ENCODE measurements at regions not wholly inside any gene's neighbourhood (a gene's known extent, or its start where the extent isn't known, plus 50 kb on each side); places are given as distances from the start of the nearest gene placed in this dataset.
A peak's percentile ranks its signal among the peaks of the same experiment; 100 is the strongest.

DNA sequence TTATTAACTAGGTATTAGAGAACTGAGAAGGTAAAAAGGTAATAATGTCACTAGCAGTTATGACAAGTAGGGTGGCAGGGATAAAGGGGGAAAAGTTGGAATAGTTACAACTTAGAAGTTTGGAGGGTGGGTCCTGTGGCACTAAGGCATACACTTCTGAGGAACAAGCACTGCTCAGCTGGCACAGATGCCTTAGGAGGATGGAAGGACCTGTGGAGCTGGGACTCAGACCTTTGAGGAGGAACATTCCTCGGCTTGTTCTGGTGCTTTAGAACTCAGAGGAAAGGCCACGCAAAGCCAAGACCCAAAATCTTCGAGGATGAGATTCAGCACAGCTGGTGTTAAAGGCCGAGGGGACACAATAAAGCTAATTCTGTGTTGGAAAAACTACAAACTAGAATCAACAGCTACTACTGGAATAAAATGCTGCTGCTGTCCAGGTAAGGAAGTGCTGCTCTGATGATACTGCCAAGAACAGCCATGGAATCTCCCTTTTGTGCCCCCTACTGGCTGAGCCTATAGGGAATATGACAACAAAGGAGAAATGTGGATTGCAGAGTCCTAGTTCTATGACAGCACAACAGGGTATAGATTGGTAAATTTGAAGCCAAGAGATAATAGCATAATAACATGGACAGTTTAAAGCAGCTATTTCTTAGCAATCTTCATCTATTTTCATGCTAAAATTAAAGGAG, 126.7 kb downstream of the SLC25A46 start:
- no peak overlapping the region for H3K4me3 Mint-ChIP-seq (ENCODE audit: unreplicated experiment)
- TF ChIP-seq, protein P1, sequence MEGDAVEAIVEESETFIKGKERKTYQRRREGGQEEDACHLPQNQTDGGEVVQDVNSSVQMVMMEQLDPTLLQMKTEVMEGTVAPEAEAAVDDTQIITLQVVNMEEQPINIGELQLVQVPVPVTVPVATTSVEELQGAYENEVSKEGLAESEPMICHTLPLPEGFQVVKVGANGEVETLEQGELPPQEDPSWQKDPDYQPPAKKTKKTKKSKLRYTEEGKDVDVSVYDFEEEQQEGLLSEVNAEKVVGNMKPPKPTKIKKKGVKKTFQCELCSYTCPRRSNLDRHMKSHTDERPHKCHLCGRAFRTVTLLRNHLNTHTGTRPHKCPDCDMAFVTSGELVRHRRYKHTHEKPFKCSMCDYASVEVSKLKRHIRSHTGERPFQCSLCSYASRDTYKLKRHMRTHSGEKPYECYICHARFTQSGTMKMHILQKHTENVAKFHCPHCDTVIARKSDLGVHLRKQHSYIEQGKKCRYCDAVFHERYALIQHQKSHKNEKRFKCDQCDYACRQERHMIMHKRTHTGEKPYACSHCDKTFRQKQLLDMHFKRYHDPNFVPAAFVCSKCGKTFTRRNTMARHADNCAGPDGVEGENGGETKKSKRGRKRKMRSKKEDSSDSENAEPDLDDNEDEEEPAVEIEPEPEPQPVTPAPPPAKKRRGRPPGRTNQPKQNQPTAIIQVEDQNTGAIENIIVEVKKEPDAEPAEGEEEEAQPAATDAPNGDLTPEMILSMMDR (IDR thresholded peaks at IDR 0.05; ENCODE audit: unreplicated experiment) = peak; percentile 66
- H3K27ac Mint-ChIP-seq (ENCODE audit: unreplicated experiment) = no peak overlapping the region
- peak; percentile 65 for DNase-seq (ENCODE audit: low spot score)
- no peaks in the 10 kb centered on the region for H3K36me3 Mint-ChIP-seq (ENCODE audit: low read depth, unreplicated experiment)
- no peaks in the 10 kb centered on the region for H3K9me3 Mint-ChIP-seq (ENCODE audit: unreplicated experiment)
- H3K4me1 Mint-ChIP-seq (ENCODE audit: unreplicated experiment) = peaks cover 8% of the 10 kb centered on the region
- peaks cover 3% of the 10 kb centered on the region for H3K27me3 Mint-ChIP-seq (ENCODE audit: unreplicated experiment)

DNA sequence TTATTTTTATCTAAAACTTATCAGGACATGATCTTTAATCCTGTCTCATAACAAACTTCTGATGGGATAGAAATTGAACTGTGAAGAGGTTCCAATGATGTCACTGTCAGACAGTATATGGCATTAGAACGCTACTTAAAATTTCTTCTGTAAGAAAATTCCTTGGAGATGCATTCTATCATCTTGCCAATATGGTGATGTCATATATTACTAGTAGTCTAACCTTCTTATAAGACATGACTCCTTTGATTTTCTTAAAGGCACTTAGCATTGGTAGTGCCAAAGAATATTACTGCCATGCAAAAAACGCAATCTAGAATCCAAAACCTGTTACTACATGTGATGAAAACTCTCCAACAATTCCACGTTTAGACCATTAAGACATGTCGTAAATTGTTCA, 131.1 kb downstream of the SLC25A46 start:
- no peaks in the 10 kb centered on the region for H3K9me3 Mint-ChIP-seq (ENCODE audit: unreplicated experiment)

DNA sequence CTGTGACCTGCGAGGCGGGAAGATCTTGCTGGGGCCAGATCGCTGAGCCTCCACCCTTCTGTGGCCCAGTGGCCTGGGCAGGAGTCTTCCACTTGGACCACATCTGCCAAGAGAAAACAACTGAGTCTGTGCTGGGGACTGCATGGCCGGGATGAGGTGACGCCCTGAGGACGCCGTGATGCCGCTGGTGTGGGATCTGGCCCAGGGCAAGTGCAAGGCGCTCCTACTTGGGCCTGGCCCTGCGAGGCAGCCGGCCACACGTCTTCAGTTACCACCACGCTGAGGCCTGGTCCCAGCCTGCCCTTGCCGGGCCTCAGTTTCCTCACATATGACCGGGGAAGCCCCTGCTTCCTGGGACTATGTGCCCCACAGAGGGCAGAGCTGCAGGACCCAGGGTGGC, 133.4 kb downstream of the SLC25A46 start:
- TF ChIP-seq, protein P1 (IDR thresholded peaks at IDR 0.05; ENCODE audit: unreplicated experiment) = no peak
- Mint-ChIP-seq H3K36me3 (ENCODE audit: low read depth, unreplicated experiment) (no peaks in the 10 kb centered on the region), H3K27me3 (ENCODE audit: unreplicated experiment) (no peaks in the 10 kb centered on the region), H3K27ac (ENCODE audit: unreplicated experiment) (no peak overlapping the region), H3K4me1 (ENCODE audit: unreplicated experiment) (no peaks in the 10 kb centered on the region), H3K9me3 (ENCODE audit: unreplicated experiment) (no peaks in the 10 kb centered on the region), H3K4me3 (ENCODE audit: unreplicated experiment) (no peak overlapping the region)
- DNase-seq (ENCODE audit: low spot score) = no peak

More for the DNA sequence above, 131.1 kb downstream of the SLC25A46 start:
- Mint-ChIP-seq H3K4me3 (ENCODE audit: unreplicated experiment) (no peak overlapping the region), H3K27me3 (ENCODE audit: unreplicated experiment) (no peaks in the 10 kb centered on the region), H3K36me3 (ENCODE audit: low read depth, unreplicated experiment) (no peaks in the 10 kb centered on the region), H3K4me1 (ENCODE audit: unreplicated experiment) (no peaks in the 10 kb centered on the region), H3K27ac (ENCODE audit: unreplicated experiment) (no peak overlapping the region)
- TF ChIP-seq, protein P1 (IDR thresholded peaks at IDR 0.05; ENCODE audit: unreplicated experiment) = no peak
- DNase-seq (ENCODE audit: low spot score) = no peak

DNA sequence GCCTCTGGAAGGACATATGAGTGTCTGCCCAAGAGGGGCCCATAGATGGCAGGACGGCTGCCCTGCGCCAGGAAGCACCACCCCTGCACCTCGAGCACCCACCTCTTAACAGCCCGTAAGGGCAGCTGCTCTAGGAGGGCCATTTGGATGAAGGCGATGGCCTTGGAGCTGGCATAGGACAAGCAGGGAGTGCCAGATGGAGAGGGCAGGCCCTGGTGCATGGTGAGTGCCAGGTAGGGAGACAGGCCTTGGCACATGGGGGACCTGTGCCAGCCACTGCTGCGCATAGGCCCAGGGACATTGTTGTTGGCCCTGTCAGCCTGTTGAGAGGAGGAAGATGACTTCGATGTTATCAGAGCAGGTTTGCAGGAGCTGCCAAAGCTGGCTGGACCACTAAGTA, 134.2 kb downstream of the SLC25A46 start:
- H3K27ac Mint-ChIP-seq (ENCODE audit: unreplicated experiment) = no peak overlapping the region
- H3K9me3 Mint-ChIP-seq (ENCODE audit: unreplicated experiment) = no peaks in the 10 kb centered on the region

More for the DNA sequence above, 134.2 kb downstream of the SLC25A46 start:
- Mint-ChIP-seq H3K36me3 (ENCODE audit: low read depth, unreplicated experiment) (no peaks in the 10 kb centered on the region), H3K4me3 (ENCODE audit: unreplicated experiment) (no peak overlapping the region), H3K4me1 (ENCODE audit: unreplicated experiment) (no peaks in the 10 kb centered on the region), H3K27me3 (ENCODE audit: unreplicated experiment) (no peaks in the 10 kb centered on the region)
- DNase-seq (ENCODE audit: low spot score) = no peak
- TF ChIP-seq, protein P1 (IDR thresholded peaks at IDR 0.05; ENCODE audit: unreplicated experiment) = no peak

Measured in endothelial cell (in vitro differentiated cells).